Neuronal stem cell (in vitro differentiated cells): ENCODE measurements at regions not wholly inside any gene's neighbourhood (a gene's known extent, or its start where the extent isn't known, plus 50 kb on each side); places are given as distances from the start of the nearest gene placed in this dataset.

Experiments
- DNase-seq: peaks from one replicate; pipeline ENCODE4 v3.0.0-alpha.2; 2013; ENCODE audit warnings: low spot score
- H2AFZ ChIP-seq: one replicate; pipeline ENCODE4 v1.6.1; 2013; ENCODE audit warnings: mild to moderate bottlenecking, low read length, inconsistent platforms
- H2AK5ac ChIP-seq: 2 replicates; pipeline ENCODE4 v1.6.1; 2013; ENCODE audit warnings: low read depth, mild to moderate bottlenecking, inconsistent platforms, low read length, moderate library complexity, mixed read lengths
- H2BK120ac ChIP-seq: 2 replicates; pipeline ENCODE4 v1.6.1; 2013; ENCODE audit warnings: low read depth, mild to moderate bottlenecking, inconsistent platforms, low read length, moderate library complexity, mixed read lengths
- H2BK12ac ChIP-seq: one replicate; pipeline ENCODE4 v1.6.1; 2013; ENCODE audit warnings: low read length, inconsistent platforms
- H2BK15ac ChIP-seq: 2 replicates; pipeline ENCODE4 v1.6.1; 2013; ENCODE audit warnings: mild to moderate bottlenecking, low read length, inconsistent platforms, mixed read lengths
- H2BK5ac ChIP-seq: one replicate; pipeline ENCODE4 v1.6.1; 2013; ENCODE audit warnings: inconsistent platforms, mild to moderate bottlenecking, low read length, moderate library complexity
- H3K14ac ChIP-seq: one replicate; pipeline ENCODE4 v1.6.1; 2013; ENCODE audit warnings: low read length, inconsistent platforms
- H3K18ac ChIP-seq: 2 replicates; pipeline ENCODE4 v1.6.1; 2013; ENCODE audit warnings: low read length, inconsistent platforms
- H3K23ac ChIP-seq: 2 replicates; pipeline ENCODE4 v1.6.1; 2013; ENCODE audit warnings: low read depth, mild to moderate bottlenecking, mixed read lengths, low read length, inconsistent platforms; ENCODE audit not compliant: poor library complexity
- H3K27ac ChIP-seq: replicated peaks from 3 replicates; pipeline ENCODE4 v1.5.1; 2013; ENCODE audit warnings: low read length, inconsistent platforms
- H3K27me3 ChIP-seq, 3 experiments: 2 replicates each; pipeline ENCODE4 v1.6.1; 2013; ENCODE audit warnings: low read length in 3 of 3, mild to moderate bottlenecking in 2 of 3, inconsistent platforms in 1 of 3, low read depth in 1 of 3, mixed read lengths in 1 of 3, moderate library complexity in 1 of 3; ENCODE audit not compliant: control insufficient read depth in 3 of 3, insufficient read depth in 3 of 3
- H3K36me3 ChIP-seq, 2 donors: replicated peaks in 1 of 2; 2 replicates each; pipeline ENCODE4 v1.6.1; 2013; ENCODE audit warnings: low read length in 2 of 2; ENCODE audit not compliant: control insufficient read depth in 2 of 2, insufficient read depth in 2 of 2
- H3K4ac ChIP-seq: 2 replicates; pipeline ENCODE4 v1.6.1; 2013; ENCODE audit warnings: inconsistent platforms, mild to moderate bottlenecking, low read length, moderate library complexity
- H3K4me1 ChIP-seq, 2 donors: 1 replicate in 1 of 2; 2 replicates in 1 of 2; pipeline ENCODE4 v1.6.1; 2013; ENCODE audit warnings: low read length in 2 of 2, low read depth in 1 of 2; ENCODE audit not compliant: control insufficient read depth in 2 of 2, insufficient read depth in 1 of 2
- H3K4me2 ChIP-seq: one replicate; pipeline ENCODE4 v1.6.1; 2013; ENCODE audit warnings: mild to moderate bottlenecking, low read length, inconsistent platforms; ENCODE audit not compliant: insufficient read depth, poor library complexity, severe bottlenecking
- H3K4me3 ChIP-seq, 2 donors: 2 replicates each; pipeline ENCODE4 v1.5.1; 2013; ENCODE audit warnings: low read length in 2 of 2, mild to moderate bottlenecking in 2 of 2, inconsistent platforms in 1 of 2, moderate library complexity in 1 of 2
- H3K79me1 ChIP-seq: one replicate; pipeline ENCODE4 v1.6.1; 2013; ENCODE audit warnings: low read depth, mild to moderate bottlenecking, inconsistent platforms, low read length, moderate library complexity
- H3K9ac ChIP-seq: one replicate; pipeline ENCODE4 v1.6.1; 2013; ENCODE audit warnings: mild to moderate bottlenecking, low read depth, low read length, inconsistent platforms; ENCODE audit not compliant: poor library complexity
- H3K9me3 ChIP-seq, 2 donors: replicated peaks in 1 of 2; 2 replicates each; pipeline versions ENCODE3 to v1.6.1; 2013; ENCODE audit warnings: low read length in 2 of 2, mild to moderate bottlenecking in 2 of 2, inconsistent platforms in 1 of 2, low read depth in 1 of 2, mixed read lengths in 1 of 2, moderate library complexity in 1 of 2; ENCODE audit not compliant: control insufficient read depth in 2 of 2, insufficient read depth in 1 of 2
- H4K8ac ChIP-seq: one replicate; pipeline ENCODE4 v1.6.1; 2013; ENCODE audit warnings: low read depth, mild to moderate bottlenecking, inconsistent platforms, low read length, moderate library complexity
- H4K91ac ChIP-seq: one replicate; pipeline ENCODE4 v1.6.1; 2013; ENCODE audit warnings: low read length, low read depth, mild to moderate bottlenecking, inconsistent platforms; ENCODE audit not compliant: poor library complexity
- whole genome bisulfite sequencing, 2 donors: extraction: QIAGEN DNeasy Blood & Tissue Kit; methylation state at CpG; one replicate each; pipeline ENCODE4 v1.1.7; 2013; ENCODE audit warnings: missing lambda C conversion rate in 2 of 2, mixed read lengths in 1 of 2; ENCODE audit not compliant: insufficient read length in 2 of 2, insufficient replicate concordance in 1 of 2; ENCODE audit errors: extremely low coverage in 2 of 2; 5-methylcytosine and 5-hydroxymethylcytosine counted together

GRCh38 chr7:108634535-108634934, 64.9 kb downstream of the DNAJB9 start:
- Histone ChIP-seq H3K9ac (no peak overlapping the region), H3K27ac (no peak overlapping the region), H2AFZ (no peak overlapping the region), H4K8ac (no peak overlapping the region), H2AK5ac (no peak overlapping the region), H3K18ac (no peak overlapping the region), H2BK5ac (no peak overlapping the region), H3K36me3 (no peaks in the 10 kb centered on the region), H3K23ac (no peak overlapping the region), H4K91ac (no peak overlapping the region), H3K4me1 (no peaks in the 10 kb centered on the region), H3K4me3 (no peak overlapping the region), H3K4ac (no peak overlapping the region), H2BK15ac (no peak overlapping the region), H3K14ac (no peak overlapping the region), H3K27me3 (no peaks in the 10 kb centered on the region), H3K9me3 (no peaks in the 10 kb centered on the region), H3K79me1 (no peaks in the 10 kb centered on the region), H2BK120ac (no peak overlapping the region), H3K4me2 (no peak overlapping the region), H2BK12ac (no peak overlapping the region)
- no CpG with 5 or more reads among the region's 1 CpG for WGBS, 2 donors
- no peak for DNase-seq

- H3K36me3 ChIP-seq, result no peaks in the 10 kb centered on the region
- DNase-seq, result no peak
- H3K79me1 ChIP-seq, result no peaks in the 10 kb centered on the region
- no peak overlapping the region for H3K4me3 ChIP-seq
- no peak overlapping the region for H3K27ac ChIP-seq
- WGBS, 2 donors, result no CpG with 5 or more reads among the region's 3 CpGs
- H2BK120ac ChIP-seq, result no peak overlapping the region
- no peak overlapping the region for H4K91ac ChIP-seq
- H3K9ac ChIP-seq, result no peak overlapping the region
- H3K23ac ChIP-seq, result no peak overlapping the region
- no peak overlapping the region for H2BK12ac ChIP-seq
- H3K4me2 ChIP-seq, result no peak overlapping the region
- H3K4me1 ChIP-seq, result no peaks in the 10 kb centered on the region
- no peak overlapping the region for H2AK5ac ChIP-seq
- H2BK5ac ChIP-seq, result no peak overlapping the region
- no peak overlapping the region for H3K4ac ChIP-seq
- no peak overlapping the region for H2AFZ ChIP-seq
- no peak overlapping the region for H3K18ac ChIP-seq
- H2BK15ac ChIP-seq, result no peak overlapping the region
- no peak overlapping the region for H4K8ac ChIP-seq
- no peak overlapping the region for H3K14ac ChIP-seq
- no peaks in the 10 kb centered on the region for H3K9me3 ChIP-seq
- H3K27me3 ChIP-seq, result no peaks in the 10 kb centered on the region
These were observed 67.5 kb downstream of the DNAJB9 start for GRCh38 chr7:108637049-108637621.

GRCh38 chr7:108642126-108642525, 72.5 kb downstream of the DNAJB9 start:
- Histone ChIP-seq H2BK15ac (no peak overlapping the region), H4K8ac (no peak overlapping the region), H3K9me3 (peaks cover 0 to 3% of the 10 kb centered on the region in 2 donors), H3K4me3 (no peak overlapping the region), H3K4me1 (no peaks in the 10 kb centered on the region), H2BK12ac (no peak overlapping the region), H3K79me1 (no peaks in the 10 kb centered on the region), H3K27me3 (no peaks in the 10 kb centered on the region), H3K9ac (no peak overlapping the region), H3K4ac (no peak overlapping the region), H3K23ac (no peak overlapping the region), H3K36me3 (no peaks in the 10 kb centered on the region), H3K18ac (no peak overlapping the region), H2AK5ac (no peak overlapping the region), H4K91ac (no peak overlapping the region), H2BK120ac (no peak overlapping the region), H3K4me2 (no peak overlapping the region), H2AFZ (no peak overlapping the region), H2BK5ac (no peak overlapping the region), H3K27ac (no peak overlapping the region), H3K14ac (no peak overlapping the region)
- DNase-seq, result no peak
- no CpG with 5 or more reads among the region's 1 CpG for WGBS, 2 donors

- H3K14ac ChIP-seq, result no peak overlapping the region
- peaks cover 0 to 3% of the 10 kb centered on the region in 2 donors for H3K9me3 ChIP-seq
- no peak overlapping the region for H2BK5ac ChIP-seq
- no peak overlapping the region for H4K91ac ChIP-seq
- no peak overlapping the region for H2BK12ac ChIP-seq
- H3K4ac ChIP-seq, result no peak overlapping the region
- H3K4me2 ChIP-seq, result no peak overlapping the region
- H2AK5ac ChIP-seq, result no peak overlapping the region
- no peaks in the 10 kb centered on the region for H3K27me3 ChIP-seq
- DNase-seq, result no peak
- no peak overlapping the region for H3K27ac ChIP-seq
- H3K4me3 ChIP-seq, result no peak overlapping the region
- H2BK120ac ChIP-seq, result no peak overlapping the region
- H2BK15ac ChIP-seq, result no peak overlapping the region
- no peak overlapping the region for H2AFZ ChIP-seq
- no CpG with 5 or more reads among the region's 5 CpGs for WGBS, 2 donors
- no peaks in the 10 kb centered on the region for H3K4me1 ChIP-seq
- no peak overlapping the region for H3K18ac ChIP-seq
- H3K79me1 ChIP-seq, result no peaks in the 10 kb centered on the region
- H3K36me3 ChIP-seq, result no peaks in the 10 kb centered on the region
- no peak overlapping the region for H3K23ac ChIP-seq
- H3K9ac ChIP-seq, result no peak overlapping the region
- no peak overlapping the region for H4K8ac ChIP-seq
These were observed 73.5 kb downstream of the DNAJB9 start for GRCh38 chr7:108643136-108643535.
